CD14-positive monocyte (primary cell): ENCODE measurements at regions not wholly inside any gene's neighbourhood (a gene's known extent, or its start where the extent isn't known, plus 50 kb on each side); places are given as distances from the start of the nearest gene placed in this dataset.

Experiments
- DNase-seq, 3 donors: peaks; one replicate each; pipeline ENCODE4 v3.0.0-alpha.2; 2011 to 2022
- H2AFZ ChIP-seq: 2 replicates; pipeline ENCODE4 v1.6.0; 2012; ENCODE audit warnings: mild to moderate bottlenecking, low read depth, low read length, inconsistent platforms; ENCODE audit not compliant: insufficient read depth, poor library complexity, severe bottlenecking
- H3K27ac ChIP-seq, 2 donors: 1 replicate in 1 of 2; 2 replicates in 1 of 2; pipeline ENCODE4 v1.5.1; 2012 to 2013; ENCODE audit warnings: low read length in 2 of 2, control low read depth in 1 of 2, inconsistent platforms in 1 of 2, low read depth in 1 of 2, mild to moderate bottlenecking in 1 of 2
- H3K27me3 ChIP-seq, 2 donors: one replicate each; pipeline versions ENCODE4 v1.6.0 to v1.6.1; 2011 to 2013; ENCODE audit warnings: low read length in 2 of 2; ENCODE audit not compliant: control insufficient read depth in 2 of 2, insufficient read depth in 2 of 2
- H3K36me3 ChIP-seq, 2 donors: replicated peaks in 1 of 2; 1 replicate in 1 of 2; 2 replicates in 1 of 2; pipeline versions ENCODE4 v1.5.1 to v1.6.1; 2012 to 2013; ENCODE audit warnings: low read length in 2 of 2, control low read depth in 1 of 2, inconsistent platforms in 1 of 2, mild to moderate bottlenecking in 1 of 2; ENCODE audit not compliant: insufficient read depth in 2 of 2, control insufficient read depth in 1 of 2
- H3K4me1 ChIP-seq, 2 donors: 1 replicate in 1 of 2; 2 replicates in 1 of 2; pipeline versions ENCODE4 v1.5.1 to v1.6.1; 2012 to 2013; ENCODE audit warnings: low read length in 2 of 2, control low read depth in 1 of 2, inconsistent platforms in 1 of 2, mild to moderate bottlenecking in 1 of 2, moderate library complexity in 1 of 2; ENCODE audit not compliant: insufficient read depth in 2 of 2, control insufficient read depth in 1 of 2
- H3K4me2 ChIP-seq: replicated peaks from 2 replicates; pipeline ENCODE3; 2012; ENCODE audit warnings: low read length, moderate library complexity, mild to moderate bottlenecking; ENCODE audit not compliant: poor library complexity, severe bottlenecking; ENCODE audit errors: extremely low read depth
- H3K4me3 ChIP-seq, 3 experiments: fragments of 200-600 bp in 1 of 3; sonication (generic) in 1 of 3; replicated peaks in 1 of 3; 1 replicate in 2 of 3; 2 replicates in 1 of 3; pipeline ENCODE4 v1.5.1; 2011 to 2013; ENCODE audit warnings: low read length in 3 of 3, mild to moderate bottlenecking in 3 of 3, control low read depth in 2 of 3, low read depth in 2 of 3, inconsistent platforms in 1 of 3, moderate library complexity in 1 of 3
- H3K79me2 ChIP-seq: 2 replicates; pipeline ENCODE4 v1.6.0; 2012; ENCODE audit warnings: mild to moderate bottlenecking, control low read depth, inconsistent platforms, low read length, moderate library complexity; ENCODE audit not compliant: insufficient read depth
- H3K9ac ChIP-seq: 2 replicates; pipeline ENCODE4 v1.6.0; 2017; ENCODE audit warnings: low read length, mild to moderate bottlenecking; ENCODE audit not compliant: insufficient read depth, poor library complexity, severe bottlenecking
- H3K9me3 ChIP-seq, 2 donors: replicated peaks in 1 of 2; 1 replicate in 1 of 2; 2 replicates in 1 of 2; pipeline versions ENCODE4 v1.5.1 to v1.6.1; 2012 to 2013; ENCODE audit warnings: low read length in 2 of 2, control low read depth in 1 of 2; ENCODE audit not compliant: control insufficient read depth in 1 of 2, insufficient read depth in 1 of 2
- H4K20me1 ChIP-seq: 2 replicates; pipeline ENCODE4 v1.6.0; 2012; ENCODE audit warnings: mild to moderate bottlenecking, low read length, control low read depth, moderate library complexity; ENCODE audit not compliant: insufficient read depth
- H3K27ac Mint-ChIP-seq, 7 donors: one replicate each; pipeline ENCODE4 v1.8.0; 2020; ENCODE audit warnings: mild to moderate bottlenecking in 7 of 7, mixed read lengths in 7 of 7, moderate library complexity in 6 of 7, inconsistent platforms in 2 of 7
- H3K27me3 Mint-ChIP-seq, 3 donors: one replicate each; pipeline ENCODE4 v1.8.0; 2021 to 2022; ENCODE audit warnings: low read depth in 3 of 3, mild to moderate bottlenecking in 3 of 3, mixed read lengths in 3 of 3, moderate library complexity in 3 of 3, inconsistent platforms in 1 of 3
- H3K36me3 Mint-ChIP-seq, 2 donors: one replicate each; pipeline ENCODE4 v1.8.0; 2020; ENCODE audit warnings: mixed read lengths in 2 of 2, inconsistent platforms in 1 of 2, mild to moderate bottlenecking in 1 of 2
- H3K4me1 Mint-ChIP-seq: one replicate; pipeline ENCODE4 v1.8.0; 2020; ENCODE audit warnings: mild to moderate bottlenecking, mixed read lengths
- H3K4me3 Mint-ChIP-seq, 2 donors: one replicate each; pipeline ENCODE4 v1.8.0; 2020; ENCODE audit warnings: mild to moderate bottlenecking in 2 of 2, mixed read lengths in 2 of 2, moderate library complexity in 1 of 2
- H3K9me3 Mint-ChIP-seq, 7 donors: one replicate each; pipeline ENCODE4 v1.8.0; 2020 to 2022; ENCODE audit warnings: mixed read lengths in 7 of 7, mild to moderate bottlenecking in 6 of 7, moderate library complexity in 6 of 7, inconsistent platforms in 2 of 7
- CTCF ChIP-seq: fragments of 200-600 bp; IDR thresholded peaks from one replicate; pipeline ENCODE4 v1.8.0; 2022; ENCODE audit warnings: antibody characterized with exemption, mild to moderate bottlenecking
- WGBS: methylation state at CpG from one replicate; pipeline ENCODE4 v1.1.5; 2013; ENCODE audit warnings: missing lambda C conversion rate; ENCODE audit not compliant: insufficient coverage; 5-methylcytosine and 5-hydroxymethylcytosine counted together
- intact Hi-C, 2 donors: fragments of 100-400 bp; cut with micrococcal nuclease; formaldehyde crosslinking; loops; one replicate each; pipeline versions ENCODE4 v1.15.0 to v1.15.1; 2023

- no peaks in the 10 kb centered on the region for H4K20me1 ChIP-seq
- H2AFZ ChIP-seq, result no peak overlapping the region
- Mint-ChIP-seq H3K4me3 (no peak overlapping the region), H3K9me3 (peaks cover 4 to 14% (median 9%) of the 10 kb centered on the region in 7 donors), H3K27me3 (peaks cover 2 to 4% (median 3%) of the 10 kb centered on the region in 3 donors), H3K27ac (no peak overlapping the region), H3K4me1 (no peaks in the 10 kb centered on the region), H3K36me3 (no peaks in the 10 kb centered on the region)
- no peaks in the 10 kb centered on the region for H3K27me3 ChIP-seq
- H3K9me3 ChIP-seq, result peaks cover 2 to 6% of the 10 kb centered on the region in 2 donors
- H3K27ac ChIP-seq, result no peak overlapping the region
- intact Hi-C loops, result no loop called here
- H3K4me1 ChIP-seq, result no peaks in the 10 kb centered on the region
- H3K4me3 ChIP-seq, result no peak overlapping the region
- H3K9ac ChIP-seq, result no peak overlapping the region
- H3K79me2 ChIP-seq, result no peaks in the 10 kb centered on the region
- WGBS, result 80% methylated on average over 2 of the region's 8 CpGs
- no peaks in the 10 kb centered on the region for H3K36me3 ChIP-seq
- no peak overlapping the region for H3K4me2 ChIP-seq
- no peak for TF ChIP-seq CTCF
- no peak for DNase-seq
Measured at GRCh38 chr15:98330258-98330657, 318.1 kb upstream of the IGF1R start.

- H2AFZ ChIP-seq, result no peak overlapping the region
- 46% methylated on average over 8 of the region's 10 CpGs for WGBS
- Mint-ChIP-seq H3K27ac (peak overlapping the region in 1 of 7 donors; percentile 25), H3K27me3 (peaks cover 2 to 7% (median 2%) of the 10 kb centered on the region in 3 donors), H3K4me3 (no peak overlapping the region), H3K9me3 (peaks cover 4 to 11% (median 6%) of the 10 kb centered on the region in 7 donors), H3K36me3 (no peaks in the 10 kb centered on the region), H3K4me1 (no peaks in the 10 kb centered on the region)
- H3K4me3 ChIP-seq, result no peak overlapping the region
- intact Hi-C loops, result no loop called here
- H3K4me1 ChIP-seq, result no peaks in the 10 kb centered on the region
- no peaks in the 10 kb centered on the region for H3K36me3 ChIP-seq
- DNase-seq, result no peak
- TF ChIP-seq CTCF, result no peak
- no peak overlapping the region for H3K27ac ChIP-seq
- H3K4me2 ChIP-seq, result no peak overlapping the region
- no peak overlapping the region for H3K9ac ChIP-seq
- H3K79me2 ChIP-seq, result no peaks in the 10 kb centered on the region
- H3K9me3 ChIP-seq, result no peaks in the 10 kb centered on the region
- H3K27me3 ChIP-seq, result no peaks in the 10 kb centered on the region
- H4K20me1 ChIP-seq, result no peaks in the 10 kb centered on the region
Measured at GRCh38 chr15:98330692-98331435, 317.5 kb upstream of the IGF1R start.
